ENCODE measurements at regions not wholly inside any gene's neighbourhood (a gene's known extent, or its start where the extent isn't known, plus 50 kb on each side); places are given as distances from the start of the nearest gene placed in this dataset.
"Not testable (repeated sequence)": the region's sequence is repeated elsewhere in the genome, so short reads cannot be mapped to it uniquely, and the experiment has no call there.

DNA sequence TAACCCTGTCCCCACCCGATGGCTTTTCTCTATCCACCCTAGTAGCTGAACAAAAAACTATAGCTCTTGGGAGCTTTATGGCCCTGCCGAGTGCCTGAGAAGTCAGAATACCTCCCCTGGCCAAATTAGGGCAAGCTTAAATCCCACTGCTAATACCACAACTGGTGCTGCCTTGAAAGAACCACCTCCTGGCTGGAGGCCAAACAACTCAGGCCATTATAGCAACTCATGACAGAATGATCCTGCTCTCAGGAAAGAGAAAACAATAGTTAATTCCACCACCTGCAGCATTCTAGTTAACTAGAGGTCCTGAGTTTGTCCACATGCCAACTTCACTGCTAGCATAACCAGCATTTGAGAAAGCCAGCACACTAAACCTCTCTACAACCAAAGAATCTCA lies 123.2 kb downstream of the RTP4 start:
- DNase-seq (ENCODE audit: low read depth) = no peak
- H3K4me3 ChIP-seq (ENCODE audit: low read length) = no peak overlapping the region
- TF ChIP-seq, protein P1, sequence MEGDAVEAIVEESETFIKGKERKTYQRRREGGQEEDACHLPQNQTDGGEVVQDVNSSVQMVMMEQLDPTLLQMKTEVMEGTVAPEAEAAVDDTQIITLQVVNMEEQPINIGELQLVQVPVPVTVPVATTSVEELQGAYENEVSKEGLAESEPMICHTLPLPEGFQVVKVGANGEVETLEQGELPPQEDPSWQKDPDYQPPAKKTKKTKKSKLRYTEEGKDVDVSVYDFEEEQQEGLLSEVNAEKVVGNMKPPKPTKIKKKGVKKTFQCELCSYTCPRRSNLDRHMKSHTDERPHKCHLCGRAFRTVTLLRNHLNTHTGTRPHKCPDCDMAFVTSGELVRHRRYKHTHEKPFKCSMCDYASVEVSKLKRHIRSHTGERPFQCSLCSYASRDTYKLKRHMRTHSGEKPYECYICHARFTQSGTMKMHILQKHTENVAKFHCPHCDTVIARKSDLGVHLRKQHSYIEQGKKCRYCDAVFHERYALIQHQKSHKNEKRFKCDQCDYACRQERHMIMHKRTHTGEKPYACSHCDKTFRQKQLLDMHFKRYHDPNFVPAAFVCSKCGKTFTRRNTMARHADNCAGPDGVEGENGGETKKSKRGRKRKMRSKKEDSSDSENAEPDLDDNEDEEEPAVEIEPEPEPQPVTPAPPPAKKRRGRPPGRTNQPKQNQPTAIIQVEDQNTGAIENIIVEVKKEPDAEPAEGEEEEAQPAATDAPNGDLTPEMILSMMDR (conservative IDR thresholded peaks at IDR 0.05; ENCODE audit: low read length) = no peak

DNA sequence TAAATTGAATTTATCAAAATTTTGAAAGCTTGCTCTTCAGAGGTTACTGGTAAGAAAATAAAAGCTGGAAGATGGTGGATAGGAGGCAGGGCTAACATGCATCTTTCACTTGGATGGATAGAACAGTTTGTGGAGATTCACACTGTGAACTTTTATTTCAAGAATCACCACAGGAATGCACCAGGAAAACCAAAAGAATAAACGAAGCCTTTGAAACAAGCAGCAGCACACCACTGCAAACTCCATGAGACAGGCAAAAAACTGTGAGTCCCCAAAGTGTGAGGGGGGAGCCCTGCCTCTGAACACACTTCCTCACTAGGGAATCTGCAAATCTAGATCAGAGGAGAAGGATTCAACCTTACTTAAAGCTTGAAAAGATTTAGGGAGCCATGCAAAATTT lies 122.2 kb downstream of the RTP4 start:
- peak; percentile 24 for DNase-seq (ENCODE audit: low read depth)
- H3K4me3 ChIP-seq (ENCODE audit: low read length) = no peak overlapping the region
- TF ChIP-seq, protein P1 (conservative IDR thresholded peaks at IDR 0.05; ENCODE audit: low read length) = no peak

DNA sequence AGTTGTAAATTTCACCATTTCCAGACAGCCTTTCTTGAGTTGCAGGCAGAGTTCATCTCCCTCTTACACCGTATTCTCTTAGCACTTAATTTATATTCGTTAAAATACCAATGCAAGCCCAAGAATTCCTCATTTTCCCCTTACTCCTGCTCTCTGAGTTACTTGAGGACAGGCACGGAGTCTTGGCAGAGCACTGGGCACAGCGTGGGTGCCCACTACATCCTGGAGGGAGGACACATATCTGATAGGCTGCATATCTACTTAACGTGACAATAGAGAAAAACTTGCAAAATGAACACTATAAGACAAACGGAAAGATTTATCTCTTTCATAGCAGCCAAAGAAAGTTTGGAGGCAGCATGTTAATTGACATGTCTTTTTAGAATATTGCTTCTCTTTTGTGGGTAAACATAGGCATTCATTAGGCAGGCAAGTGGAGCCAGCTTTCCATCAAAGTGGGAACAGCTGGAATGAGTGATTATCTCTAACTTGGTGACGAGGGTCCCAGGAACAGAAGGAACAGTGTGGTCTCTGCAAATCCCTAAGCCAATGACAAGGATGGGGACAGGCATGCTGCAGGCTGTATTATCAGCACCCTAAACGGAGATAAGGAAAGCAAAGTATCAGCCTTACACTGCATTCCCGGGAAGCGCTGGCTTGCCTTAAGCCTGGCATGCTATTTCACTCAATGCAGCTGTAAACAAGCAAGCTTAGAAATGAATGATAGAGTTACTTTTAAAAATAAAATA lies 116.5 kb downstream of the RTP4 start:
- no peak for DNase-seq (ENCODE audit: low read depth)
- TF ChIP-seq, protein P1 (conservative IDR thresholded peaks at IDR 0.05; ENCODE audit: low read length) = no peak
- H3K4me3 ChIP-seq (ENCODE audit: low read length) = no peak overlapping the region

DNA sequence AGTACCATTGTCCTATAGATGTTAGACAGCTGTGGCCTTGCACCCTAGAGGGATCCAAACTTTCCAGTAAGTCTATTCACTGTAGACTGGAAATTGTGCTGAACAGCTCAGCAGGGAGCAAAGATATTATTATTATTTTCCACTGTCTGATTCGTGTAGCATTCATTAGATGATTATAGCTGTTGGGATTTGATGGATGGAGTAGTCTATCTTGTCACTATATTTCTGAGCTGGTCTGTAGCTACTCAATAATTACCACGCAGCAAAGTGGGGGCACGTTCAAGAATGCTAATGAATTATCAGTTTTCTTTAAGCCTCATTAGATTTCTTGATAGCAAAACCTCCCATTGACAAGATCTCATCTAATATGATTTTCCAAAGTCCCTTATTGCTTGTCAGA lies 113.2 kb downstream of the RTP4 start:
- no peak overlapping the region for H3K4me3 ChIP-seq (ENCODE audit: low read length)
- DNase-seq (ENCODE audit: low read depth) = no peak
- TF ChIP-seq, protein P1 (conservative IDR thresholded peaks at IDR 0.05; ENCODE audit: low read length) = no peak

DNA sequence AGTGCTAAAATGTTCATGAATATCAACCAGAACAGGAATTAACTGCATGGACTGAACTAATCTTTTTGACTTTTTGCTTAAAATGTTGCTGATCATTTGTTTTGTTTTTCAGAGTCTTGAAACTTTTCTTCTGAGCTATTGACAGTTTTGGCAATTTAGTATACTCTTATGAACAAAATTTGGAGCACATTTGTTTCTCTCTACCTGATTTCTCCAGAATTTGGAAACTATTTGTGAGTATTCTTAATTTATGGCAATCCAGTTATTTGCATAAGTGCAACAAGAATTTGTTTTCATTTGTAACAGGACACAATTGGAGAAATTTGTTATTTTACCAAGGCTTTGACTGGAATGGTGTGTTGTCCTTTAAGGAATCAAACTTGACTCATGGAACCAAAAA lies 107.4 kb downstream of the RTP4 start:
- DNase-seq (ENCODE audit: low read depth); H3K4me3 ChIP-seq (ENCODE audit: low read length): not testable (repeated sequence)

DNA sequence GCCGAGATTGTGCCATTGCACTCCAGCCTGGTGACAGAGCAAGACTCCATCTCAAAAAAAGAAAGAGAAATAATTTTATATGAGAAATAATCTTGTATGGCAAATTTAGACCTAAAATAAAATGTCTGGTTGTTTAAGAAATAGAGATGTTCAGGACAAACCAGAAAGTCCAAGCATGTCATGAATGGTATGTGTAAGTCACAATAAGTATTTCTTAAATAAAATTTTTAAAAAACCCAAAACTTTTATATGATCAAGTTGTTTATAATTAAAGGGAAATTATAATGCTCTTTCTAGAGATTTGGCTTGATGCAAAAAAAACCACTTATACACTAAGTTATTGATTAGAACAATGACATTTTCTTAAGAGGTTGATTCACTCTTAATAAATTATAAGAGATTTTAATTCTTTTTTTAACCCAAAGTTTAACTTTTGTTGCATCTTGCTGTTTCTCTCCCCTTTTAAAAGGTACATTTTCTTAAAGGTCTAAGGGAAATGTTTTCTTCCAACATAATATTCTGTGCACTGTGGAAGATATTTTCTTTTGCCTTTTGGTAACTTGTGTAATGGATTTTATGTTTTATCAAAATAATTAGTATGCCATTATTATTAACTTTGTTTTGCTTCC lies 105.7 kb downstream of the RTP4 start:
- no peak for DNase-seq (ENCODE audit: low read depth)
- H3K4me3 ChIP-seq (ENCODE audit: low read length) = no peak overlapping the region
- TF ChIP-seq, protein P1 (conservative IDR thresholded peaks at IDR 0.05; ENCODE audit: low read length) = no peak

DNA sequence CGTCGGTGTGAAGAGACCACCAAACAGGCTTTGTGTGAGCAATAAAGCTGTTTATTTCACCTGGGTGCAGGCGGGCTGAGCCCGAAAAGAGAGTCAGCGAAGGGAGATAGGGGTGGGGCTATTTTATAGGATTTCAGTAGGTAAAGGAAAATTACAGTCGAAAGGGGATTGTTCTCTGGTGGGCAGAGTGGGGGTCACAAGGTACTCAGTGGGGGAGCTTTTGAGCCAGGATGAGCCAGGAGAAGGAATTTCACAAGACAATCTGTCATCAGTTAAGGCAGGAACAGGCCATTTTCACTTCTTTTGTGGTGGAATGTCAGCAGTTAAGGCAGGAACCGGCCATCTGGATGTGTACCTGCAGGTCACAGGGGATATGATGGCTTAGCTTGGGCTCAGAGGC lies 98.1 kb downstream of the RTP4 start:
- DNase-seq (ENCODE audit: low read depth); H3K4me3 ChIP-seq (ENCODE audit: low read length): not testable (repeated sequence)

DNA sequence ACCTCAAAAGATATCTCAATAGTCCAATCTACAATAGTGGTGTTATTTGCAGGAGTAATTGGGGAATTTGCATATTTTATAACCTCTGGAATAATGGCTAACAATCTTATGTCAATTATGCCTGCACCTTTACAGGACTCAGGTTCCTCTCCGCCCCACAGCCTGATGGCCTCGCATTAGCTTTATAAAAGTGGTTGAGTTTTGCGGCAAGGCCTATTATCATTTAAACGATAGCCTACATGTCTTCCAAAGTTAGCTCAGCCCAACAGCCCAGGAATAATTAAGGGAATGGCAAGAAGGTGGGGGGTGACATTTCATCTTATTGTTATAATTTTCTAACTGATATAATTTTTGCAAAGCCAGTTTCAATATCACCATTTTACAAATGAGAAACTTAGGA lies 97.3 kb downstream of the RTP4 start:
- DNase-seq (ENCODE audit: low read depth) = no peak
- H3K4me3 ChIP-seq (ENCODE audit: low read length) = no peak overlapping the region
- TF ChIP-seq, protein P1 (conservative IDR thresholded peaks at IDR 0.05; ENCODE audit: low read length) = no peak

Data from AG10803 (cell line).